ENCODE measurements at regions not wholly inside any gene's neighbourhood (a gene's known extent, or its start where the extent isn't known, plus 50 kb on each side); places are given as distances from the start of the nearest gene placed in this dataset.

GRCh38 chr6:69589626-69590025 is 207.2 kb downstream of the LMBRD1 start:
- ChIA-PET POLR2A (ENCODE audit: partially characterized antibody) (no interaction called here), CTCF (ENCODE audit: partially characterized antibody) (interaction anchor here (1.2 kb wide), 1 partner anchor 27 kb away, joined by 3 read pairs; no protein-coding TSS in a partner anchor)
- Histone ChIP-seq H3K27ac (ENCODE audit: low read depth, low read length) (no peak overlapping the region), H3K4me2 (ENCODE audit: insufficient read depth in 1 of 2, low read depth in 2 of 2, low read length in 2 of 2) (no peak overlapping the region), H2AK5ac (ENCODE audit: low read depth, low read length) (no peak overlapping the region), H3K9me3 (ENCODE audit: insufficient read depth in 2 of 2, low read depth in 1 of 2, low read length in 1 of 2) (no peaks in the 10 kb centered on the region), H4K20me1 (replicated peaks in 1 of 2; ENCODE audit: control insufficient read depth in 1 of 2, insufficient read depth in 2 of 2, low read length in 2 of 2) (no peaks in the 10 kb centered on the region), H2BK20ac (ENCODE audit: low read length) (no peak overlapping the region), H3K4ac (replicated peaks; ENCODE audit: insufficient read length, low read depth, low read length) (no peak overlapping the region), H2AFZ (ENCODE audit: low read length) (no peak overlapping the region), H3K23ac (ENCODE audit: insufficient read length) (no peak overlapping the region), H3K27me3 (replicated peaks in 1 of 4; ENCODE audit: control insufficient read depth in 3 of 4, extremely low read depth in 1 of 4, insufficient read depth in 3 of 4, low read length in 3 of 4) (no peaks in the 10 kb centered on the region), H3K23me2 (ENCODE audit: low read depth, low read length) (no peaks in the 10 kb centered on the region), H3K9ac (replicated peaks in 1 of 4; ENCODE audit: extremely low read depth in 1 of 4, low read depth in 3 of 4, low read length in 3 of 4) (no peak overlapping the region), H3K56ac (replicated peaks; ENCODE audit: insufficient read length, low read depth, low read length) (no peak overlapping the region), H2BK12ac (ENCODE audit: low read depth, low read length) (no peak overlapping the region), H2BK15ac (ENCODE audit: low read length) (no peak overlapping the region), H4K8ac (ENCODE audit: extremely low read depth, insufficient read depth, low read length) (no peak overlapping the region), H3K18ac (ENCODE audit: extremely low read depth, low read length) (no peak overlapping the region), H3K14ac (ENCODE audit: insufficient read length) (no peak overlapping the region), H3K36me3 (ENCODE audit: control insufficient read depth in 2 of 4, insufficient read depth in 4 of 4, low read length in 3 of 4) (no peaks in the 10 kb centered on the region), H3K4me3 (ENCODE audit: extremely low read depth in 1 of 4, insufficient read depth in 2 of 4, low read depth in 3 of 4, low read length in 4 of 4) (no peak overlapping the region), H3K79me1 (ENCODE audit: low read depth, low read length) (no peaks in the 10 kb centered on the region), H4K91ac (replicated peaks; ENCODE audit: insufficient read length, low read length) (no peak overlapping the region), H2BK120ac (replicated peaks; ENCODE audit: low read depth, low read length) (no peak overlapping the region), H4K5ac (ENCODE audit: insufficient read length, low read depth, low read length) (no peak overlapping the region), H3K79me2 (ENCODE audit: control insufficient read depth in 1 of 2, insufficient read depth in 2 of 2, low read length in 2 of 2) (no peaks in the 10 kb centered on the region), H3K4me1 (replicated peaks in 1 of 4; ENCODE audit: control insufficient read depth in 3 of 4, insufficient read depth in 4 of 4, low read length in 3 of 4) (no peaks in the 10 kb centered on the region), H2BK5ac (ENCODE audit: low read depth, low read length) (no peak overlapping the region)
- DNase-seq (ENCODE audit: low read depth in 1 of 2, low spot score in 2 of 2) (no peak), FAIRE-seq (no peak)
- no peak for TF ChIP-seq GABPA (IDR thresholded peaks at IDR 0.05; ENCODE audit: borderline replicate concordance, insufficient read depth, low read length)
- no peak for TF ChIP-seq SUZ12 (IDR thresholded peaks at IDR 0.05; ENCODE audit: low read length)
- no peak for TF ChIP-seq EZH2 (IDR thresholded peaks at IDR 0.05; ENCODE audit: low read depth, low read length, severe bottlenecking)
- TF ChIP-seq SIN3A (conservative IDR thresholded peaks at IDR 0.05 in 1 of 2, IDR thresholded peaks at IDR 0.05 in 1 of 2; ENCODE audit: low read depth in 1 of 2, low read length in 2 of 2): no peak
- no peak for TF ChIP-seq ATF3 (IDR thresholded peaks at IDR 0.05; ENCODE audit: insufficient read depth, low read depth, low read length)
- TF ChIP-seq BACH1 (IDR thresholded peaks at IDR 0.05; ENCODE audit: low read length): no peak
